Endodermal cell (in vitro differentiated cells): ENCODE measurements at regions not wholly inside any gene's neighbourhood (a gene's known extent, or its start where the extent isn't known, plus 50 kb on each side); places are given as distances from the start of the nearest gene placed in this dataset.

ENCODE experiments used
- DNase-seq: peaks from one replicate; pipeline ENCODE4 v3.0.0-alpha.2; 2017
- H3K27ac ChIP-seq: 2 replicates; pipeline ENCODE4 v1.5.1; 2013; ENCODE audit warnings: mild to moderate bottlenecking, low read depth, low read length, moderate library complexity
- H3K27me3 ChIP-seq: 2 replicates; pipeline ENCODE4 v1.6.1; 2013; ENCODE audit warnings: mild to moderate bottlenecking, low read length, moderate library complexity; ENCODE audit not compliant: insufficient read depth, control insufficient read depth, poor library complexity, severe bottlenecking
- H3K36me3 ChIP-seq: 2 replicates; pipeline ENCODE4 v1.7.0; 2013; ENCODE audit warnings: mild to moderate bottlenecking, low read length, moderate library complexity; ENCODE audit not compliant: control insufficient read depth, insufficient read depth
- H3K4me1 ChIP-seq: one replicate; pipeline ENCODE4 v1.7.0; 2013; ENCODE audit warnings: low read length; ENCODE audit not compliant: control insufficient read depth, insufficient read depth
- H3K4me3 ChIP-seq: 2 replicates; pipeline ENCODE4 v1.5.1; 2013; ENCODE audit warnings: mild to moderate bottlenecking, low read length, moderate library complexity
- H3K9ac ChIP-seq: 2 replicates; pipeline ENCODE4 v1.6.1; 2013; ENCODE audit warnings: mild to moderate bottlenecking, low read length, moderate library complexity; ENCODE audit not compliant: poor library complexity, severe bottlenecking; ENCODE audit errors: extremely low read depth
- H3K9me3 ChIP-seq: 2 replicates; pipeline ENCODE4 v1.6.1; 2013; ENCODE audit warnings: mild to moderate bottlenecking, low read length, moderate library complexity; ENCODE audit not compliant: control insufficient read depth
- H3K27ac Mint-ChIP-seq: 2 replicates; pipeline ENCODE4 v1.8.0; 2020; ENCODE audit warnings: mixed read lengths
- H3K27me3 Mint-ChIP-seq: 2 replicates; pipeline ENCODE4 v1.8.0; 2021; ENCODE audit warnings: mild to moderate bottlenecking, mixed read lengths; ENCODE audit not compliant: insufficient read depth
- H3K36me3 Mint-ChIP-seq: 2 replicates; pipeline ENCODE4 v1.8.0; 2020; ENCODE audit warnings: low read depth, mixed read lengths
- H3K4me1 Mint-ChIP-seq: 2 replicates; pipeline ENCODE4 v1.8.0; 2020; ENCODE audit warnings: mixed read lengths
- H3K4me3 Mint-ChIP-seq: 2 replicates; pipeline ENCODE4 v1.8.0; 2020; ENCODE audit warnings: mild to moderate bottlenecking, moderate library complexity, mixed read lengths
- H3K9me3 Mint-ChIP-seq: 2 replicates; pipeline ENCODE4 v1.8.0; 2020; ENCODE audit warnings: mild to moderate bottlenecking, mixed read lengths
- CTCF ChIP-seq: fragments of 200-600 bp; sonication (generic); conservative IDR thresholded peaks from 2 replicates; pipeline ENCODE4 v1.5.0; 2021; ENCODE audit warnings: antibody characterized with exemption, mild to moderate bottlenecking
- WGBS, 2 experiments: methylation state at CpG; one replicate each; pipeline versions ENCODE4 v1.1.5 to v1.1.7; 2013; ENCODE audit warnings: missing lambda C conversion rate in 2 of 2, mixed read lengths in 1 of 2; ENCODE audit not compliant: insufficient coverage in 1 of 2, insufficient read length in 1 of 2; 5-methylcytosine and 5-hydroxymethylcytosine counted together

DNA sequence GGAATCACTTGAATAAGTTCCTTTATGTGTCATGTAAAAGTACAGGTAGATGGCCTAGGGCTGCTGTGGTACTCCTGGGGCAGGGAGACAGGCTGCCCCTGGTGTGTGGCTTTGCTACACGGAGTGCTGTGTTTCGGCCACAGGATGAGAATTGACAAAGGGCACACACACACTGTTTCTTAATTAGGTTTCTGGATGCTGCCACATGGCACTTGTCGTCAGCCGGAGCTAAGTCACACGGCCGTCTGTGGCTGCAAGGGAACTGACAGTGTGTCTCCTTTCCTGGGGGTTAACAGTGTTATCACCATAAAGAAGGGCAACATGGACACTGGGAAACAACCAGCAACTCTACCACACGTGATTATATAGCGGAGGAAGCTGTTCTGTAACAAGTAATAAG is 55.7 kb upstream of the CREB5 start:
- Mint-ChIP-seq H3K36me3 (no peaks in the 10 kb centered on the region), H3K4me1 (peaks cover 9% of the 10 kb centered on the region), H3K27ac (no peak overlapping the region), H3K9me3 (peaks cover 2% of the 10 kb centered on the region), H3K27me3 (no peaks in the 10 kb centered on the region), H3K4me3 (no peak overlapping the region)
- Histone ChIP-seq H3K4me1 (no peaks in the 10 kb centered on the region), H3K36me3 (no peaks in the 10 kb centered on the region), H3K9me3 (no peaks in the 10 kb centered on the region), H3K4me3 (no peak overlapping the region), H3K27ac (no peak overlapping the region), H3K9ac (no peak overlapping the region), H3K27me3 (peaks cover 5% of the 10 kb centered on the region)
- WGBS, 2 experiments, result 74 to 81% methylated on average over 6 to 8 of the region's 8 CpGs
- no peak for DNase-seq
- no peak for TF ChIP-seq CTCF

GRCh38 chr7:28358423-28358868 is 53.9 kb upstream of the CREB5 start:
- Histone ChIP-seq H3K9ac (no peak overlapping the region), H3K4me3 (no peak overlapping the region), H3K36me3 (no peaks in the 10 kb centered on the region), H3K27ac (no peak overlapping the region), H3K27me3 (peaks cover 5% of the 10 kb centered on the region), H3K4me1 (no peaks in the 10 kb centered on the region), H3K9me3 (no peaks in the 10 kb centered on the region)
- no peak for DNase-seq
- no peaks in the 10 kb centered on the region for H3K27me3 Mint-ChIP-seq
- no peak for TF ChIP-seq CTCF
- no peak overlapping the region for H3K27ac Mint-ChIP-seq
- H3K4me1 Mint-ChIP-seq, result peaks cover 9% of the 10 kb centered on the region
- WGBS, 2 experiments, result 76 to 85% methylated on average over 4 to 5 of the region's 5 CpGs
- H3K36me3 Mint-ChIP-seq, result no peaks in the 10 kb centered on the region
- H3K9me3 Mint-ChIP-seq, result no peaks in the 10 kb centered on the region
- H3K4me3 Mint-ChIP-seq, result no peak overlapping the region

DNA sequence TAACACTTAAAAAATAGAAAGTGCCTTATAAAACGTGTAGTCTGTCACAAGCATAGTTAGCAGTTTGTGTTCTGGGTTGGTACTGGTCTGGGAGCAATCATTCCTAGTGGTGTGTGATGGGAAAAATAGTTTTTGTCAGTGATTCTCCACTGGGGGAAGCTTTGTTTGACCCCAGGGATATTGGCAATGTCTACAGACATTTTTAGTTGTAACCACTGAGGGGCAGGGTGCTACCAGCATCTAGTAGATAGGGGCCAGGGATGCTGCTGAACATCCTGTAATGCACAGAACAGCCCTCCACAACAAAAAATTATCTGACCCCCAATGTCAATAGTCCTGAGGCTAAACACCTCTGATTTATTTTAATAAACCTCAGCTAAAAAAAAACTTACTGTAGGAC is 51.6 kb upstream of the CREB5 start:
- no peaks in the 10 kb centered on the region for H3K4me1 ChIP-seq
- no peak for DNase-seq

More for the DNA sequence above, 51.6 kb upstream of the CREB5 start:
- 60 to 80% methylated on average over 1 of the region's 1 CpG for whole genome bisulfite sequencing, 2 experiments
- Mint-ChIP-seq H3K4me3 (no peak overlapping the region), H3K27ac (no peak overlapping the region), H3K36me3 (no peaks in the 10 kb centered on the region), H3K9me3 (peaks cover 7% of the 10 kb centered on the region), H3K27me3 (no peaks in the 10 kb centered on the region), H3K4me1 (peaks cover 19% of the 10 kb centered on the region)
- H3K4me3 ChIP-seq, result no peak overlapping the region
- peaks cover 5% of the 10 kb centered on the region for H3K27me3 ChIP-seq
- peak; percentile 66 for TF ChIP-seq CTCF
- peaks cover 7% of the 10 kb centered on the region for H3K9me3 ChIP-seq
- H3K27ac ChIP-seq, result no peak overlapping the region
- no peak overlapping the region for H3K9ac ChIP-seq
- no peaks in the 10 kb centered on the region for H3K36me3 ChIP-seq
